MCF 10A (cell line): ENCODE measurements at regions not wholly inside any gene's neighbourhood (a gene's known extent, or its start where the extent isn't known, plus 50 kb on each side); places are given as distances from the start of the nearest gene placed in this dataset.

ENCODE experiments used
- BruUV-seq: library from RNA; stranded (reverse); fragments of 400-500 nt; replicated peaks from 2 replicates; lab custom pipeline; 2021; lab: Mats Ljungman, UMichigan
- CTCF ChIA-PET: fragments of 300-600 bp; sonication (Branson Sonifier 250); formaldehyde crosslinking; extraction: SDS; loops from one replicate; lab custom pipeline; 2021; ENCODE audit warnings: antibody characterized with exemption, inconsistent platforms; lab: Yijun Ruan, JAX
- POLR2A ChIA-PET: fragments of 300-600, 350-650 bp; sonication (Branson Sonifier 250); formaldehyde crosslinking; extraction: SDS; loops from one replicate; lab custom pipeline; 2020; ENCODE audit warnings: antibody characterized with exemption, inconsistent platforms; lab: Yijun Ruan, JAX
- DNase-seq: peaks from one replicate; pipeline ENCODE4 v3.0.0-alpha.2; 2018; ENCODE audit not compliant: unreplicated experiment
- H3K27ac Mint-ChIP-seq: one replicate; pipeline ENCODE4 v1.8.0; 2022; ENCODE audit warnings: mild to moderate bottlenecking, low read depth, mixed read lengths; ENCODE audit not compliant: unreplicated experiment
- H3K27me3 Mint-ChIP-seq: one replicate; pipeline ENCODE4 v1.8.0; 2022; ENCODE audit warnings: mixed read lengths; ENCODE audit not compliant: insufficient read depth, unreplicated experiment
- H3K36me3 Mint-ChIP-seq: one replicate; pipeline ENCODE4 v1.8.0; 2022; ENCODE audit warnings: mild to moderate bottlenecking, moderate library complexity, mixed read lengths; ENCODE audit not compliant: insufficient read depth, unreplicated experiment
- H3K4me1 Mint-ChIP-seq: one replicate; pipeline ENCODE4 v1.8.0; 2022; ENCODE audit warnings: mixed read lengths; ENCODE audit not compliant: insufficient read depth, unreplicated experiment
- H3K4me3 Mint-ChIP-seq: one replicate; pipeline ENCODE4 v1.8.0; 2022; ENCODE audit warnings: mild to moderate bottlenecking, moderate library complexity, mixed read lengths; ENCODE audit not compliant: unreplicated experiment
- H3K9me3 Mint-ChIP-seq: one replicate; pipeline ENCODE4 v1.8.0; 2022; ENCODE audit warnings: mixed read lengths; ENCODE audit not compliant: unreplicated experiment
- CTCF ChIP-seq: fragments of 200-600 bp; IDR thresholded peaks from one replicate; pipeline ENCODE4 v1.8.0; 2022; ENCODE audit warnings: antibody characterized with exemption, mild to moderate bottlenecking; ENCODE audit not compliant: unreplicated experiment
- intact Hi-C: fragments of 100-400 bp; cut with micrococcal nuclease; formaldehyde crosslinking; loops from 2 replicates; pipeline ENCODE4 v1.14.1; 2022

GRCh38 chr22:49660794-49661781 is 166.6 kb downstream of the BRD1 start:
- POLR2A ChIA-PET = no interaction called here
- DNase-seq = no peak
- CTCF ChIA-PET = interaction anchor here (0.6 kb wide), 1 partner anchor 1168 kb away, joined by 3 read pairs; no protein-coding TSS in a partner anchor
- no peak overlapping the region for H3K27ac Mint-ChIP-seq
- TF ChIP-seq CTCF = no peak
- no peak overlapping the region for H3K4me3 Mint-ChIP-seq
- no TSS peak for BruUV-seq
- peaks cover 12% of the 10 kb centered on the region for H3K9me3 Mint-ChIP-seq
- H3K36me3 Mint-ChIP-seq = peaks cover 7% of the 10 kb centered on the region
- H3K27me3 Mint-ChIP-seq = no peaks in the 10 kb centered on the region
- intact Hi-C loops = no loop called here
- H3K4me1 Mint-ChIP-seq = no peaks in the 10 kb centered on the region

- no peaks in the 10 kb centered on the region for H3K27me3 Mint-ChIP-seq
- CTCF ChIA-PET = interaction anchor here (0.6 kb wide), 1 partner anchor 1168 kb away, joined by 3 read pairs; no protein-coding TSS in a partner anchor
- POLR2A ChIA-PET = no interaction called here
- intact Hi-C loops = no loop called here
- TF ChIP-seq CTCF = no peak
- no TSS peak for BruUV-seq
- H3K4me1 Mint-ChIP-seq = no peaks in the 10 kb centered on the region
- no peak overlapping the region for H3K27ac Mint-ChIP-seq
- no peak overlapping the region for H3K4me3 Mint-ChIP-seq
- peaks cover 7% of the 10 kb centered on the region for H3K36me3 Mint-ChIP-seq
- DNase-seq = no peak
- peaks cover 8% of the 10 kb centered on the region for H3K9me3 Mint-ChIP-seq
These were observed 167.4 kb downstream of the BRD1 start for GRCh38 chr22:49660321-49660720.

GRCh38 chr22:49659924-49660315 is 167.8 kb downstream of the BRD1 start:
- POLR2A ChIA-PET = no interaction called here
- no peaks in the 10 kb centered on the region for H3K27me3 Mint-ChIP-seq
- no peak for DNase-seq
- H3K36me3 Mint-ChIP-seq = peaks cover 7% of the 10 kb centered on the region
- H3K4me1 Mint-ChIP-seq = no peaks in the 10 kb centered on the region
- intact Hi-C loops = no loop called here
- no peak overlapping the region for H3K4me3 Mint-ChIP-seq
- no peak overlapping the region for H3K27ac Mint-ChIP-seq
- BruUV-seq = no TSS peak
- TF ChIP-seq CTCF = no peak
- H3K9me3 Mint-ChIP-seq = peaks cover 8% of the 10 kb centered on the region
- CTCF ChIA-PET = no interaction called here

- intact Hi-C loops = no loop called here
- no peaks in the 10 kb centered on the region for H3K27me3 Mint-ChIP-seq
- BruUV-seq = no TSS peak
- POLR2A ChIA-PET = no interaction called here
- no peaks in the 10 kb centered on the region for H3K4me1 Mint-ChIP-seq
- TF ChIP-seq CTCF = no peak
- H3K36me3 Mint-ChIP-seq = peaks cover 7% of the 10 kb centered on the region
- no peak overlapping the region for H3K27ac Mint-ChIP-seq
- CTCF ChIA-PET = no interaction called here
- no peak for DNase-seq
- H3K9me3 Mint-ChIP-seq = peaks cover 8% of the 10 kb centered on the region
- H3K4me3 Mint-ChIP-seq = no peak overlapping the region
These were observed 168.3 kb downstream of the BRD1 start for GRCh38 chr22:49659281-49659923.
